Tibial nerve (tissue), 4 donors: ENCODE measurements at regions not wholly inside any gene's neighbourhood (a gene's known extent, or its start where the extent isn't known, plus 50 kb on each side); places are given as distances from the start of the nearest gene placed in this dataset.

Experiments used
- EP300 ChIP-seq, 2 donors: sonication (generic); formaldehyde crosslinking; IDR thresholded peaks; one replicate each; pipeline ENCODE4 v1.6.1; 2017; ENCODE audit warnings: antibody characterized with exemption in 2 of 2, mild to moderate bottlenecking in 1 of 2
- POLR2A ChIP-seq, 2 donors: fragments of 450-650 bp; IDR thresholded peaks; one replicate each; pipeline ENCODE4 v1.6.1; 2017; ENCODE audit warnings: antibody characterized with exemption in 2 of 2, mild to moderate bottlenecking in 2 of 2, moderate library complexity in 2 of 2
- TF ChIP-seq, protein P1 (sequence below), 5 experiments: fragments of 200-600 bp in 3 of 5; fragments of 450-650 bp in 2 of 5; sonication (generic) in 3 of 5; IDR thresholded peaks; one replicate each; pipeline ENCODE4 v1.5.1; 2016 to 2019; ENCODE audit warnings: antibody characterized with exemption in 5 of 5, mild to moderate bottlenecking in 3 of 5, moderate library complexity in 2 of 5

- TF ChIP-seq POLR2A (IDR thresholded peaks at IDR 0.05): no peak
- TF ChIP-seq, protein P1, sequence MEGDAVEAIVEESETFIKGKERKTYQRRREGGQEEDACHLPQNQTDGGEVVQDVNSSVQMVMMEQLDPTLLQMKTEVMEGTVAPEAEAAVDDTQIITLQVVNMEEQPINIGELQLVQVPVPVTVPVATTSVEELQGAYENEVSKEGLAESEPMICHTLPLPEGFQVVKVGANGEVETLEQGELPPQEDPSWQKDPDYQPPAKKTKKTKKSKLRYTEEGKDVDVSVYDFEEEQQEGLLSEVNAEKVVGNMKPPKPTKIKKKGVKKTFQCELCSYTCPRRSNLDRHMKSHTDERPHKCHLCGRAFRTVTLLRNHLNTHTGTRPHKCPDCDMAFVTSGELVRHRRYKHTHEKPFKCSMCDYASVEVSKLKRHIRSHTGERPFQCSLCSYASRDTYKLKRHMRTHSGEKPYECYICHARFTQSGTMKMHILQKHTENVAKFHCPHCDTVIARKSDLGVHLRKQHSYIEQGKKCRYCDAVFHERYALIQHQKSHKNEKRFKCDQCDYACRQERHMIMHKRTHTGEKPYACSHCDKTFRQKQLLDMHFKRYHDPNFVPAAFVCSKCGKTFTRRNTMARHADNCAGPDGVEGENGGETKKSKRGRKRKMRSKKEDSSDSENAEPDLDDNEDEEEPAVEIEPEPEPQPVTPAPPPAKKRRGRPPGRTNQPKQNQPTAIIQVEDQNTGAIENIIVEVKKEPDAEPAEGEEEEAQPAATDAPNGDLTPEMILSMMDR (IDR thresholded peaks at IDR 0.05): no peak
- no peak for TF ChIP-seq EP300 (IDR thresholded peaks at IDR 0.05)
Measured at GRCh38 chr2:163236553-163236952, 398.0 kb upstream of the KCNH7 start.
